GM10248 (cell line): ENCODE measurements at regions not wholly inside any gene's neighbourhood (a gene's known extent, or its start where the extent isn't known, plus 50 kb on each side); places are given as distances from the start of the nearest gene placed in this dataset.
"Not testable (repeated sequence)": the region's sequence is repeated elsewhere in the genome, so short reads cannot be mapped to it uniquely, and the experiment has no call there.

Experiments used
- CTCF ChIA-PET: fragments of 300-600 bp; sonication (Branson Sonifier 250); formaldehyde crosslinking; extraction: SDS; loops from one replicate; lab custom pipeline; 2021; ENCODE audit warnings: antibody characterized with exemption; lab: Yijun Ruan, JAX
- POLR2A ChIA-PET: fragments of 350-650 bp; sonication (Branson Sonifier 250); formaldehyde crosslinking; extraction: SDS; loops from one replicate; lab custom pipeline; 2020; ENCODE audit warnings: antibody characterized with exemption; lab: Yijun Ruan, JAX
- DNase-seq: peaks from one replicate; pipeline ENCODE4 v3.0.0; 2012; ENCODE audit errors: extremely low spot score
- TF ChIP-seq, protein P1 (sequence below): IDR thresholded peaks from 2 replicates; pipeline ENCODE4 v1.5.1; 2012; ENCODE audit warnings: mild to moderate bottlenecking, low read depth; ENCODE audit errors: extremely low read depth, missing control alignments, control extremely low read depth

DNA sequence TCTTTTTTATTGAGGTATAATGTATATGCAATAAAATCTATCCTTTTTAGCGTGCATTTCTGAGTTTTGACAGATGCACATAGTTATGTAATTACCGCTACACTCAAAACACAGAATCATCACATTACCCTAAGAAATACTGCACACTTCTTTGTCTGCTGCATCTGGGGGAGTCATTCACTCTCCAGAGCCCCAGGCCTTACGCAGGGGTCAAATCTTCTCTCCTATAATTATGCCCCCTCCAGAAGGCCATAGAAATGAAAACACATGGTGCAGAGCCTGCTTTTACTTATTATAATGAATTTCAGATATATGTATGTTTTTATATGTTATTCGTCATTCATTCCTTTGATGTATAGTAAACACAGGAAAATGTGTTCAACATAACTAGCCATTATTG is 296.5 kb upstream of the TMEM132C start:
- DNase-seq = no peak
- TF ChIP-seq, protein P1, sequence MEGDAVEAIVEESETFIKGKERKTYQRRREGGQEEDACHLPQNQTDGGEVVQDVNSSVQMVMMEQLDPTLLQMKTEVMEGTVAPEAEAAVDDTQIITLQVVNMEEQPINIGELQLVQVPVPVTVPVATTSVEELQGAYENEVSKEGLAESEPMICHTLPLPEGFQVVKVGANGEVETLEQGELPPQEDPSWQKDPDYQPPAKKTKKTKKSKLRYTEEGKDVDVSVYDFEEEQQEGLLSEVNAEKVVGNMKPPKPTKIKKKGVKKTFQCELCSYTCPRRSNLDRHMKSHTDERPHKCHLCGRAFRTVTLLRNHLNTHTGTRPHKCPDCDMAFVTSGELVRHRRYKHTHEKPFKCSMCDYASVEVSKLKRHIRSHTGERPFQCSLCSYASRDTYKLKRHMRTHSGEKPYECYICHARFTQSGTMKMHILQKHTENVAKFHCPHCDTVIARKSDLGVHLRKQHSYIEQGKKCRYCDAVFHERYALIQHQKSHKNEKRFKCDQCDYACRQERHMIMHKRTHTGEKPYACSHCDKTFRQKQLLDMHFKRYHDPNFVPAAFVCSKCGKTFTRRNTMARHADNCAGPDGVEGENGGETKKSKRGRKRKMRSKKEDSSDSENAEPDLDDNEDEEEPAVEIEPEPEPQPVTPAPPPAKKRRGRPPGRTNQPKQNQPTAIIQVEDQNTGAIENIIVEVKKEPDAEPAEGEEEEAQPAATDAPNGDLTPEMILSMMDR = no peak
- POLR2A ChIA-PET = no interaction called here
- CTCF ChIA-PET = no interaction called here

- POLR2A ChIA-PET = no interaction called here
- CTCF ChIA-PET = no interaction called here
- TF ChIP-seq, protein P1 = no peak
- no peak for DNase-seq
These were observed 286.4 kb upstream of the TMEM132C start for GRCh38 chr12:127980585-127980984.

DNA sequence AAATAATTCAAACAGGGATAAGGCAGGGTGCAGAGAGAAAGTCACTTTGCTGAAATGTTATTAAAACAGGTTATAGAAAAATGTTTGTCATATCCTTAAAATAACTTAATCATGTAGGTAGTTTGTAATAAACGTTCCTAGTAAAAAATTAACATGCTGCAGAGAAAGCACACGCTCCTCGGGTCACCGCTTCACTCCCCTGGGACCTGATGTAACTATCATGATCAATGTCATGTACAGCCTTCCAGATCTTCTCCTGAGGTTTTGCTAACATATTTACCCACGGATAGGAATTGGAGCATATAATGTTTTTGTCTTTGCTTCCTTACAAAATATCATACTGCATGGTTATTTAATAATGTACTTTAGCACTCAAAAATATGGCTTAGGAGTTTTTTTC is 285.1 kb upstream of the TMEM132C start:
- ChIA-PET POLR2A (no interaction called here), CTCF (no interaction called here)
- TF ChIP-seq, protein P1 = no peak
- no peak for DNase-seq

- CTCF ChIA-PET, DNase-seq, POLR2A ChIA-PET: not testable (repeated sequence)
These were observed 283.7 kb upstream of the TMEM132C start for GRCh38 chr12:127983213-127983791.

DNA sequence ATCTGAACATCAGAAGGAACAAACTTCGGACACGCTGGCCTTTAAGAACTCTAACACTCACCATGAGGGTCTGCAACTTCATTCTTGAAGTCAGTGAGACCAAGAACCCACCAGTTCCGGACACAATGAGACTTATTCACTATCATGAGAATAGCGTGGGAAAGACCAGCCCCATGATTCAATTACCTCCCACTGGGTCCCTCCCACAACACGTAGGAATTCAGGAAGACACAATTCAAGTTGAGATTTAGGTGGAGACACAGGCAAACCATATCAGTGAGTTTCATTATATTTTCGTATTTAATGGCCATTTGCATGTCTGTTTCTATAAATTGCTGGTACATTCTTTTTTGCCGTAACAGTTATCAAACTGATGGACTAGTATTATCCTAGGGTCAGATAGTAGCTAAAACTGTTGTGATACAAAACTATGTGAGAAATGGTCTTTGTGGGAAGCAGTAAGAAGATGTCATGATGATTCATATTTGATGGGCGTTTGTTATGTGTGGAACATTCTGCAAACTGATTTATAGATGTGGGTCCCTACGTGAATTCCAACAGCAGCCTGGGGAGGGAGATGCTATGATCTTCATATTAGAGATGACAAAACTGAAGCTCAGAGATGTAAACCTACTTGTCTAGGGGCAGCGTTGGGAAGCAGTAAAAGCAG is 282.4 kb upstream of the TMEM132C start:
- ChIA-PET CTCF (no interaction called here), POLR2A (no interaction called here)
- DNase-seq = no peak
- TF ChIP-seq, protein P1 = no peak

DNA sequence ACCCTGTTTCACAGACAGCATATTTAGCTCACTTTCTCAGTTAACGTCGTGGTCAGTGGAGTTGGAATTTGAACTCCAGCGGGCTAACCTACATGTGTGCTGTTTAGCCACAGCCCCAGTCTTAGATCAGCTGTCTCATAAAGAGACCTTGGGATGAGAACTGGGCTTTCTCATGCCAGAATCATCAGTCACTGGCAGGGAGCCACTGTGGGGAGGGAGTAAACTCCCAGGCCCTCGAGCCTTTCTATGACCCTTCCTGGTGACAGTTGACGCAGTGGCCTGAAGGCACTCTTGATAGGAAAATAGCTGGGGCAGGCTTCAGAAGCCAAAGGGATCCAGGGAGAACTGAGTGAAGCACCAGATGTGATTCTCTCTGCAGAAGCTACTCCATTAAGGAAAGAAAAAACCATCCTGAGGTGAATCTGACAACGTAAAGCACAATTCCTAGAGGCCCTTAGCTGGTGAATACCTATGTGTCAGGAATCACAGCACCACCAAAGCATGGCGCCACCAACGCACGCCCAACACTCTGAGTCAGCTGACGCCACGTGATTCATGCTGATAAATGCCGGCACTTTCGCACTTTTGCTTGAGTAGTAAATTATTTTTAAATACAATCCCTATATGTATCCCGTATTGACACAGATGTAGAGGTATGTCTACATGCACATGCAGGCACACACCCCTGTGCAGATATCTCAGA is 279.6 kb upstream of the TMEM132C start:
- ChIA-PET CTCF (interaction anchor here (1.1 kb wide), 1 partner anchor 48 kb away, joined by 3 read pairs; no protein-coding TSS in a partner anchor), POLR2A (no interaction called here)
- TF ChIP-seq, protein P1 = no peak
- no peak for DNase-seq

DNA sequence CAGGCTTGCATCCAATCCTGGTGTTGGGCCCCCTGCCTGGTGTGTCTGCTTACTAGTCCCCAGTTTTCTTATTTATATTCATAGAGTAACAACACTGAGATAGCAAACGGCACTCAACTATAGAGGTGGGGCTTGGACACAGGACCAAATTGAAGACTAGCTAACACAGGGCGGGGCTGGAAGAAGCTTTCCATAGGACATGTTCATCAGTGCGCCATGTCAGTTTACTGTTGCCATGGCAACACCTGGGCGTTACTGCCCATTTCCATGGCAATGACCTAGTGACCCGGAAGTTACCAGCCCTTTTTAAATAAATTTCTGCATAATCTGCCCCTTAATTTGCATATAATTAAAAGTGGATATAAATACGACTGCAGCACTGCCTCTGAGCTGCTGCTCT is 275.5 kb upstream of the TMEM132C start:
- ChIA-PET POLR2A (no interaction called here), CTCF (interaction anchor here (1.3 kb wide), 1 partner anchor 10 kb away, joined by 4 read pairs; no protein-coding TSS in a partner anchor)
- TF ChIP-seq, protein P1 = no peak
- no peak for DNase-seq
